T-helper 17 cell (primary cell): ENCODE measurements at regions not wholly inside any gene's neighbourhood (a gene's known extent, or its start where the extent isn't known, plus 50 kb on each side); places are given as distances from the start of the nearest gene placed in this dataset.

Source experiments
- ATAC-seq: fragments of 150-1000 bp; cut with Tn5 transposase; 2 replicates; pipeline ENCODE4 v1.10.0; 2021; ENCODE audit warnings: mild to moderate bottlenecking, moderate library complexity
- DNase-seq, 3 donors: peaks; one replicate each; pipeline versions ENCODE4 v3.0.0 to v3.0.0-alpha.2; 2020 to 2021
- H3K9me3 ChIP-seq: one replicate; pipeline ENCODE4 v1.7.0; 2013; ENCODE audit warnings: low read length, mild to moderate bottlenecking; ENCODE audit not compliant: control insufficient read depth, poor library complexity, severe bottlenecking
- H3K27ac Mint-ChIP-seq: one replicate; pipeline ENCODE4 v1.8.0; 2022; ENCODE audit warnings: mild to moderate bottlenecking, moderate library complexity, mixed read lengths
- H3K27me3 Mint-ChIP-seq: one replicate; pipeline ENCODE4 v1.8.0; 2022; ENCODE audit warnings: mixed read lengths
- H3K36me3 Mint-ChIP-seq: one replicate; pipeline ENCODE4 v1.8.0; 2022; ENCODE audit warnings: low read depth, mixed read lengths
- H3K4me1 Mint-ChIP-seq: one replicate; pipeline ENCODE4 v1.8.0; 2022; ENCODE audit warnings: mild to moderate bottlenecking, mixed read lengths
- H3K4me3 Mint-ChIP-seq: one replicate; pipeline ENCODE4 v1.8.0; 2022; ENCODE audit warnings: mild to moderate bottlenecking, moderate library complexity, mixed read lengths

DNA sequence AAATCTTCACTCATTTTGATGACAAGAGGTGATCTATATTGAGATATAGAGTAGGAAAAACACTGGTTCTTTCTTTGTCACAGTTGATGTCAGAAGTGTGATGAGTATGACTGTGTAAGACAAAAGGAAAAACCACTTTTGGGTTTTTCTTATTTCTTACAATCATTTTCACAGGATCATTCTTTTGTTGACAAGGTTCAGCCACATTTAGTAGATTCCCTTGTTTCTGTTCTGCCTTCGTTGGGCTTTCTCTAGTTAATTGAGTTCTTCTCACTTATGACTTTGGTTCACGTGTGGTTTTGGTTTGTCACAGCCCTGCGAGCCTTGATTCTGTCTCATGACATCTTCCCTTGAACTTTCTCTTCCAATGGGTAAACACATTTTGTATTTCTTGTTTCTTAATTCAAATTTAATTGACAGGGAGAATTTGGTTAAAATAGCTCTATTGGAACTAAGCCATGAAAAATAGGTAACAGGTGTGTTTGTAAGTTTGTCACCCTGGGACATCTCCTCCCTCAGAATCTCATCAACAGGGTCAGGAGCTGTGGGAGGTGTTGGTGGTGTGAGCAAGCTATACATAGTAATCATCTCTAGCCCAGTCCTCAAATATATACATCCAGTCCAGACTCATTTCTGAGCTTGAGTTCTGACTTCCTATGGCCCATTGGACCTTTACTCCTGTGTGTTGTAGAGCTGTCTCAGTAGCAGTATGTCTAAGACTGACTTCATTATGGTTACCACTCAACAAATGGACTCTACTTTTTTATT lies 255.3 kb downstream of the BMP4 start:
- Mint-ChIP-seq H3K4me1 (no peaks in the 10 kb centered on the region), H3K27ac (no peak overlapping the region), H3K27me3 (no peaks in the 10 kb centered on the region), H3K4me3 (no peak overlapping the region), H3K36me3 (no peaks in the 10 kb centered on the region)
- no peak for DNase-seq
- H3K9me3 ChIP-seq = no peaks in the 10 kb centered on the region
- no peak for ATAC-seq

DNA sequence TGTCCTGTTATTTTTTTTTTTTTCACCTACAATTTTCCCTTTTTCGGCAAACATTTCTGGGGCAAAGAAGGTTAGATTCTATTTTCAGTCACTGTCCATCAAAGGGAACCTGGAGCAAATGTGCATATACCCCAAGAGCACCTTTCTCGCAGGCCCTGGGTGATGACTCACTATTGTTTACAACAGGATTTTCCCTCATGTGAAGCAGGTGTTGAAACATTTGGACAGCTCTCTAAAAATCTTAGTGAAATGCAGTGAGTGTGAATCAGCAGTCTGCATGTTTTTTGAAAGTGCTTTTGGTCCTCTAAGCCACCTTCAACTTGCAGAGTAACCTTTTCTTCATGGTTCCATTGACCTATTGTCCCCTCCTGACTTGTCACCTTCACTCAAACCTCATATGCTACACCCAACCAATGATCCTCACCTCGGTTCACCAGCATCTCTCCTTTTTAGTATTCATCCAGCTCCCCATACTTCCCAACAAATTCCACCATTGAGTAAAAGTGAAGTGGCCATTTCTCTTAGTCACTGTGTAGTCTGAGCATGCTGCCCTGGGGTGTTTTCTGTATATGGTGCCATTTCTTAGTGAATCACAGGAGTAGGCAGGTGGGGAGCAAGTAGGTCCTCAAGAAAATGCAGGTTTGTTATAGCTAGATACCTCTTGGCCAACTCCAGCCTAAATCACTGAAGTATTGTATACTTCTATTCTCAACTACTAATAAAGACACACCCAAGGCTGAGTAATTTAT lies 260.2 kb downstream of the BMP4 start:
- DNase-seq (no peak), ATAC-seq (no peak)
- Mint-ChIP-seq H3K4me3 (no peak overlapping the region), H3K27me3 (no peaks in the 10 kb centered on the region), H3K4me1 (no peaks in the 10 kb centered on the region), H3K36me3 (no peaks in the 10 kb centered on the region), H3K27ac (no peak overlapping the region)
- no peaks in the 10 kb centered on the region for H3K9me3 ChIP-seq

DNA sequence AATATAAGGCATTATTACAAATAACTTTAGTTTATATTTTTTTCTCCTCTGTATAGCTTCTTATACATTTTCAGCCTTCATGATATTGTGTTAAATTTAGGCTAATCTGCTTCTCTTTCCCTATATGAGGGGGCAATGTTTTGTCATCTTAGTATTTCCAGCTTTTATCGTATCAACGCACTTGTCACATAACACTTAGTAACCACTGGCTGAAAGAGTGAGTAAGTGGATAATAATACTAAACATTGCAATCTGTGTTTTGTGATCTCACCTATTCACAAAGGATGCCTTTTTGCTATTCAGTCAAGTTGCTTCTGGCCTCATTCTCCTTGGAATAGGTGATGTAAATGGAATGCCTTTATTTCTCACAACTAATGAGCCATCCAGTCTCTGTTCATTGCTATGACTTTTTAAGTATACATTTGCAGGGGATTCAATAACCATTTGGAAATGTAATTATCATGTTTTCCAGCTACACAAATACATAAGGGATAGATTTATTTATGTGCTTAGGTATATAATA lies 260.9 kb downstream of the BMP4 start:
- H3K4me1 Mint-ChIP-seq = no peaks in the 10 kb centered on the region
- H3K9me3 ChIP-seq = no peaks in the 10 kb centered on the region
- no peak for DNase-seq
- no peaks in the 10 kb centered on the region for H3K27me3 Mint-ChIP-seq
- no peak for ATAC-seq
- H3K27ac Mint-ChIP-seq = no peak overlapping the region
- H3K4me3 Mint-ChIP-seq = no peak overlapping the region
- no peaks in the 10 kb centered on the region for H3K36me3 Mint-ChIP-seq

DNA sequence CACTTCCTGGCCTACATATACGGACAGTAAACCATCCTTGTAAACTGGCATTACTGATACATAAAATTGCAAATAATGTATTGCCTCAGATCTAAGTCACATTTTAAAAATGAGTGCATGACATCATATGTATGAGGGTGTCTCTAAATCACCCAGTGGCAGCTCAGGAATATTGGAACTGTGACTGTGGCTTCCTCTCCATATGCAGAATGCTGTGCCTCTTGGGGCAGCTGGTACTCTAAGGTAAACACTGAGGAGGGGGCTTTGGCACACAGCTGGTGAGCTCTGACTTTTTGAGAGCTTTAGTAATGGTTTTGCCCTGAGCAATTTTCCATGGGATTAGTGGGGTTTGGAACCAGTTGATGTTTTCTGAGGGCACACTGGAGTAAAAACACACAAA lies 263.7 kb downstream of the BMP4 start:
- Mint-ChIP-seq H3K27ac (no peak overlapping the region), H3K4me1 (no peaks in the 10 kb centered on the region), H3K4me3 (no peak overlapping the region), H3K27me3 (no peaks in the 10 kb centered on the region), H3K36me3 (no peaks in the 10 kb centered on the region)
- ATAC-seq (no peak), DNase-seq (no peak)
- H3K9me3 ChIP-seq = no peaks in the 10 kb centered on the region

DNA sequence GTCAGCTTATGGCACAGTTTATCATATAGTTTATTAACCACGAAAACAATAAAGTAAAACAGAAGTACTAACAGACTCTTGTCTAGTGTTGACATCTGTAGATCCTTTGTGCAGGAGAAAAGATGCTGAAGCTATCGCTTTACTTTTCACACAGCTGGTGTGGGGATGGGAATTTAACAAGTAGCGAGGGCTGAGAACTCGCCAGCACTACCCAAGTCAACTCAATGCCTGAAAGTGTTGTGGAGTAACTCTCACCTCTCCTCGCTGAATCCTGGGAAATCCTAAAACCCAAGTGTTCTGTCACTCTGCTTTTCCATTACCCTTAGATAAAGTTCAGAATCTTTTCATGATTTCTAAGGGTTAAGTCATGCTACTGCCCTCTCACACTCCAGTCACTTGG lies 264.2 kb downstream of the BMP4 start:
- no peaks in the 10 kb centered on the region for H3K27me3 Mint-ChIP-seq
- no peak for ATAC-seq
- no peak overlapping the region for H3K4me3 Mint-ChIP-seq
- H3K9me3 ChIP-seq = no peaks in the 10 kb centered on the region
- H3K36me3 Mint-ChIP-seq = no peaks in the 10 kb centered on the region
- H3K4me1 Mint-ChIP-seq = no peaks in the 10 kb centered on the region
- no peak for DNase-seq
- no peak overlapping the region for H3K27ac Mint-ChIP-seq

DNA sequence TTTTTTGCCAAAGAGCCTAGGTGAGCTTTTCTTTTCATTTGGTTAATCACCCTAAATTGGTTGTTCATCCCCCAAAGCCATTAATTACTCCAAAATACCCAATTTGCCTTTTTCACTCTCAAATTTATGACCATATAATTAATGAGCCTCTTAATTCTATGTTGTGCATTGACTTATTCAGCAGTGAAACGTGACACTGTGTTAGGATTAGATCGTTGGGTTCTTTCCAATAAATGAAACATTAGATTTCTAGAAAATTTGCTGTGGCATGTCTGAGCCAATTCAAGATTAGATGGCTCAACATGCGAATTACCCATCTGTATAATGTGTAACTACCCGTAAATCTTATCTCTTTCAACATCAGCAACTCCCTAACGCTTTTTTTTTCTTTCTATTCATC lies 273.4 kb downstream of the BMP4 start:
- H3K36me3 Mint-ChIP-seq = no peaks in the 10 kb centered on the region
- no peak overlapping the region for H3K27ac Mint-ChIP-seq
- no peaks in the 10 kb centered on the region for H3K4me1 Mint-ChIP-seq
- H3K27me3 Mint-ChIP-seq = no peaks in the 10 kb centered on the region
- no peaks in the 10 kb centered on the region for H3K9me3 ChIP-seq
- ATAC-seq = no peak
- no peak for DNase-seq
- H3K4me3 Mint-ChIP-seq = no peak overlapping the region

DNA sequence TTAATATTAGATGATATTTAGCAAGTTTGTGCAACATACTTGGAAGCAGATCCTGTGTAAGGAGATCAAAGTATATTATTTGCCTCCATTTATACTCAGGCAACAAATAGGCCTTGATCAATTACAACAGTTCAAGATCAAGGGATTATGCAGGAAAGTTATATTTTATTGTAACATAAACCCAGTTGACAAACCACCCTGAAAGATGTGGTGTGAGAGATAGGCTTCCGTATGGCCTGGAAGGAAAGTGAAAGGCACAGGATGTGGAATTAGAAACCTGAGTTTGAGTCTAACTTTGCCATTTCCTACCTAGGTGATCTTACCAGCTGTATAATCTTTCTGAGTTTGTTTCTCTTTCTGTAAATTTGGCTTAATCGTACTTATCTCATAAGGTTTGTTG lies 284.1 kb downstream of the BMP4 start:
- no peak overlapping the region for H3K4me3 Mint-ChIP-seq
- H3K27me3 Mint-ChIP-seq = no peaks in the 10 kb centered on the region

GRCh38 chr14:53670701-53671100 lies 285.9 kb downstream of the BMP4 start:
- ATAC-seq = no peak
- Mint-ChIP-seq H3K4me3 (no peak overlapping the region), H3K4me1 (no peaks in the 10 kb centered on the region), H3K27me3 (no peaks in the 10 kb centered on the region), H3K27ac (no peak overlapping the region), H3K36me3 (no peaks in the 10 kb centered on the region)
- H3K9me3 ChIP-seq = no peaks in the 10 kb centered on the region
- no peak for DNase-seq

More for the DNA sequence above, 284.1 kb downstream of the BMP4 start:
- H3K36me3 Mint-ChIP-seq = peaks cover 3% of the 10 kb centered on the region
- no peak overlapping the region for H3K27ac Mint-ChIP-seq
- ATAC-seq = no peak
- DNase-seq = no peak
- no peaks in the 10 kb centered on the region for H3K9me3 ChIP-seq
- H3K4me1 Mint-ChIP-seq = no peaks in the 10 kb centered on the region

DNA sequence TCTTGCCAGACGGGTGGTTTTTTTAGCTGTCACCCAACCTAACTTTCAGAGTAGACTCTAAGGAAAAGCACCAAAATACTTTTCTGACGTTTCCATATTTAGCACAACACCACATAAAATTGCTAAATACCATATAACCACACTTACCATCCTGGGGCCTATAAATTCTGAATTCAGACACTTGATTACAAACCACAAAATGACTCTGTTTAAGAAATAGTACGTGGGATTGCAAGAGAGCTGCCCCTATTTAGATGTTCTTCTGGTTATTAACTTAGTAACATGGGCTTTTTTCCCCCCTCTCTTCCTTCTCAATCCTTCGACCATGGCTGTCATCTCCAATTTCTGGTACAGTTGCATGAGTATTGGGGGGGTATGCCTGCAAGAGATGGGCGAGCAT lies 287.7 kb downstream of the BMP4 start:
- H3K4me1 Mint-ChIP-seq = no peaks in the 10 kb centered on the region
- H3K27ac Mint-ChIP-seq = no peak overlapping the region
- no peaks in the 10 kb centered on the region for H3K9me3 ChIP-seq
- no peaks in the 10 kb centered on the region for H3K36me3 Mint-ChIP-seq
- DNase-seq (no peak), ATAC-seq (no peak)
- H3K4me3 Mint-ChIP-seq = no peak overlapping the region
- no peaks in the 10 kb centered on the region for H3K27me3 Mint-ChIP-seq

GRCh38 chr14:53663709-53664108 lies 292.9 kb downstream of the BMP4 start:
- H3K36me3 Mint-ChIP-seq = no peaks in the 10 kb centered on the region
- no peaks in the 10 kb centered on the region for H3K4me1 Mint-ChIP-seq
- no peak overlapping the region for H3K4me3 Mint-ChIP-seq
- DNase-seq (no peak), ATAC-seq (no peak)
- H3K27me3 Mint-ChIP-seq = no peaks in the 10 kb centered on the region
- no peaks in the 10 kb centered on the region for H3K9me3 ChIP-seq
- H3K27ac Mint-ChIP-seq = no peak overlapping the region

GRCh38 chr14:53655080-53655785 lies 301.4 kb downstream of the BMP4 start:
- no peak overlapping the region for H3K27ac Mint-ChIP-seq
- no peak for ATAC-seq
- no peaks in the 10 kb centered on the region for H3K36me3 Mint-ChIP-seq
- no peaks in the 10 kb centered on the region for H3K9me3 ChIP-seq
- DNase-seq = no peak
- H3K27me3 Mint-ChIP-seq = no peaks in the 10 kb centered on the region
- no peaks in the 10 kb centered on the region for H3K4me1 Mint-ChIP-seq
- H3K4me3 Mint-ChIP-seq = no peak overlapping the region

- H3K36me3 Mint-ChIP-seq = no peaks in the 10 kb centered on the region
- H3K4me1 Mint-ChIP-seq = no peaks in the 10 kb centered on the region
- ATAC-seq (no peak), DNase-seq (no peak)
- no peaks in the 10 kb centered on the region for H3K27me3 Mint-ChIP-seq
- no peak overlapping the region for H3K27ac Mint-ChIP-seq
- no peak overlapping the region for H3K4me3 Mint-ChIP-seq
- no peaks in the 10 kb centered on the region for H3K9me3 ChIP-seq
These were observed 304.6 kb downstream of the BMP4 start for GRCh38 chr14:53652068-53652467.

GRCh38 chr14:53651096-53651740 lies 305.4 kb downstream of the BMP4 start:
- Mint-ChIP-seq H3K36me3 (no peaks in the 10 kb centered on the region), H3K27me3 (no peaks in the 10 kb centered on the region), H3K27ac (no peak overlapping the region), H3K4me1 (no peaks in the 10 kb centered on the region), H3K4me3 (no peak overlapping the region)
- no peak for ATAC-seq
- no peak for DNase-seq
- H3K9me3 ChIP-seq = no peaks in the 10 kb centered on the region
